ENCODE measurements at regions not wholly inside any gene's neighbourhood (a gene's known extent, or its start where the extent isn't known, plus 50 kb on each side); places are given as distances from the start of the nearest gene placed in this dataset.

- no peak overlapping the region for H3K4me3 ChIP-seq (ENCODE audit: low read depth, low read length)
- in situ Hi-C loops (cut with HindIII; ENCODE audit: low sequenced_read_pairs): no loop called here
- TF ChIP-seq CTCF (IDR thresholded peaks at IDR 0.05; ENCODE audit: low read depth, low read length): no peak
- DNase-seq (ENCODE audit: low read depth, low spot score): no peak
Observed at GRCh38 chr13:58202099-58202498, 570.6 kb downstream of the PCDH17 start.

DNA sequence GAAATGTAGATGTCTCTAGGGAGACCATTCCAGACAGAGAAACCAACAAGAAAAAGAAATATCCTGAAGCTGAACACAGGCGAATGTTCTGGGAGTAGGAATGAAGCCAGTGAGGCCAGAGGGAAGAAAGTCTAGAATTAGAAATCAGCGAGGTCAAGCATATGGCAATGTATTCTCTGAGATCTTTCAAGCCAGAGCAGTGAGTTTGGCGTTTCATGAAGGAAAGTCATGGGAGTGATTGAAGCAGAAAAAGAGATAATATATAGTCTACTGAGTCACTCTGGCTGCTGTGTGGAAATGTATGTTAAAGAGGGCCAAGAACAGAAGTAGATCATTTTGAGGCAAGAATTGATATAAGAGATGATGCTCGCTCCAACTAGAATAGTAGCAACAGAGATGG lies 576.0 kb downstream of the PCDH17 start:
- in situ Hi-C loops (cut with HindIII; ENCODE audit: low sequenced_read_pairs): no loop called here
- H3K4me3 ChIP-seq (ENCODE audit: low read depth, low read length): no peak overlapping the region
- no peak for TF ChIP-seq CTCF (IDR thresholded peaks at IDR 0.05; ENCODE audit: low read depth, low read length)
- no peak for DNase-seq (ENCODE audit: low read depth, low spot score)

GRCh38 chr13:58235454-58235853 lies 603.9 kb downstream of the PCDH17 start:
- DNase-seq (ENCODE audit: low read depth, low spot score): no peak
- TF ChIP-seq CTCF (IDR thresholded peaks at IDR 0.05; ENCODE audit: low read depth, low read length): no peak
- in situ Hi-C loops (cut with HindIII; ENCODE audit: low sequenced_read_pairs): no loop called here
- no peak overlapping the region for H3K4me3 ChIP-seq (ENCODE audit: low read depth, low read length)

DNA sequence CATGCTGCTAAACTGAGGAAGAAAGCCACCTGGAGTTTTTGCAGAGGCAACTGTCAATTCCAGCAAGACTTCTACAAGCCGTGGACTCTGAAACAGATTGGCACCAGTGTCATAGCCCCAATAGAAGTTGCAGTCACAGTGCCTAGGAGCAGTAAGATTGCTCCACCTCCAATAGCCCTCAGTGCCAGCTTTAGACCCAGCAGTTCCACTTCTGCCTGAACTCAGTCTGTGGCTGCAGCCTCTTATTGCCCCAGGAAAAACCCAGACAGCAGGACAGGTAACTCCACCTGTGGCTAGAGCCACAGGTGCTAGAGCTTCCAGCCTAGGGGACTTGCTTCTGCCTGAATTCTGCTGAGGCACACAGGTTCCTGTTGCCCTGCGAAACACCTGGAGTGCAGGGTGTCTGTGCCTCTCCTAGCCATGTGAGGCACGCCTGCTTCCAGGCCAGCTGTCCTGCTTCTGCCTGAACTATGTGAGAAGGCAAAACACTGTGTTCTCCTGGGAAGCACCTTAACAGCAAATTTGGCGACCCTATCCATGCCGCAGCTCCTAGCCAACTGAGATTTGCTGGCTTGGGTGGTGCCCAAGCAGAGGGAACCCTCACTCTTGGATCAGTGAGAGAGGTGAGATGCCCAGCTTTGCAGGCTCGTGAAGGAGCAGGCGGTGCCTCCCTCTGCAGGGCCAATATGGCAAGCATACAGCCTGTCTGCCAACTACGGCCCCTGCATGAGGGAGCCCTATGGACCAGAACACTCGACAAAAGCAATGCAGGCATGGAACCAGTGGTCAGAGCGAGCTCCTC lies 607.6 kb downstream of the PCDH17 start:
- no peak for TF ChIP-seq CTCF (IDR thresholded peaks at IDR 0.05; ENCODE audit: low read depth, low read length)
- H3K4me3 ChIP-seq (ENCODE audit: low read depth, low read length): no peak overlapping the region
- in situ Hi-C loops (cut with HindIII; ENCODE audit: low sequenced_read_pairs): no loop called here
- DNase-seq (ENCODE audit: low read depth, low spot score): no peak

GRCh38 chr13:58239774-58240268 lies 608.3 kb downstream of the PCDH17 start:
- no peak overlapping the region for H3K4me3 ChIP-seq (ENCODE audit: low read depth, low read length)
- TF ChIP-seq CTCF (IDR thresholded peaks at IDR 0.05; ENCODE audit: low read depth, low read length): no peak
- no peak for DNase-seq (ENCODE audit: low read depth, low spot score)
- in situ Hi-C loops (cut with HindIII; ENCODE audit: low sequenced_read_pairs): no loop called here

DNA sequence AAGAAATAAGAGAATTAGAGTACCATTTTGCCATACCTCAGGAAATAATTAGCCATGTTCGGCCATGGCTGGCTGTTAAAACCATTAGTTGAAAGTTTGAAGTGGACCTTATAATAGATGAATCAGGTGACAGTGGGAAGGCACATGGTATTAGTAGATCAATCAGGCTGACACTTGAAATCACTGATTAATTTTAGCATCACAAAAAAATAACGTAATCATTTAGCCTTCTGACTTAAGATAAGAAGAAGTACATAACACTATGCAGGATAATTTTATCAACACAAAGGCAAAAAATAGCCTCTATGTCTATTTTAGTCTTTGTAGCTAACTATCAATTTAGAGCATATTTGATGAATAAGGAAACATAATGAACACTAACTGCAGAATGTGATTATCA lies 615.5 kb downstream of the PCDH17 start:
- no peak for TF ChIP-seq CTCF (IDR thresholded peaks at IDR 0.05; ENCODE audit: low read depth, low read length)
- DNase-seq (ENCODE audit: low read depth, low spot score): no peak
- H3K4me3 ChIP-seq (ENCODE audit: low read depth, low read length): no peak overlapping the region
- in situ Hi-C loops (cut with HindIII; ENCODE audit: low sequenced_read_pairs): no loop called here
